GM18870 (cell line): ENCODE measurements at regions not wholly inside any gene's neighbourhood (a gene's known extent, or its start where the extent isn't known, plus 50 kb on each side); places are given as distances from the start of the nearest gene placed in this dataset.
"Not testable (repeated sequence)": the region's sequence is repeated elsewhere in the genome, so short reads cannot be mapped to it uniquely, and the experiment has no call there.

Experiments used
- ATAC-seq: cut with Tn5 transposase; IDR thresholded peaks from one replicate; pipeline ENCODE4 v1.9.1; 2021; ENCODE audit warnings: moderate library complexity; ENCODE audit not compliant: unreplicated experiment

DNA sequence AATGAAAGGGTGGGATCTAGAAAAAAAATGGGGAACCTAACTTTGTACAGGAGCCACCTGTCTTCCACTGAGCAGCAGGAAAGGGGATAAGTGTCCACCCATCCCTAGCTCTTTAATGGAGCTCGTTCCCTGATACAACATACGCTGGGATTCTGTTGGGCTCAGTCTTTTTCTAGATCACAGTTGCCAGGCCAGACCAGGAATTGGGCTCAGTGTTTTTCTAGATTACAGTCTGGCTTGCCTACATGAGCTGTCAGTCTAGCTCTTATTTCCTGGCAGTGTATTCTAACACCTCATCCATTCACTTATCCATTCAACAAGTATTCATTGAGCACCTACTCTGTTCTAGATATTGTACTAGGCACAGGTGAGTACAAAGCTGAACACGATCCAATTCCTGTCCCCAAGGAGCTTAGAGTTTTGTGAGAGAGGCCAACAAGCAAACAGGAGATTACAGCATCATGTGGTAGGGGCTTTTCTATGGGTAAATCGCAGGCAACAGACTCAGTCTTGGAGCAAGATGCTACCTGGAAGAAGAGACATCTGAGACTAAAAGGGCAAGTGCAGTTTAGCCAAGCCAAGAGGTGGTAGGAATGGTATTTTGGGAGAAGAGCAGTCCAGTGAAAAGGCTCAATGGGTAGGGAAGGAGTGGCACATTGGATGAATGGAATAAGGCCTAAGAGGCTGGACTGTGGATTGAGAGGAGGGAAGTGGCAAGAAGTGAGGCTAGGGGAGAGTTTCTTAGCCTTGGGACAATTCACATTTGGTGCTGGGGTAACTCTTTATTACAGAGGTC is 138.0 kb upstream of the HS3ST2 start:
- no peak for ATAC-seq

GRCh38 chr16:22677024-22677830 is 136.7 kb upstream of the HS3ST2 start:
- no peak for ATAC-seq

GRCh38 chr16:22678311-22678710 is 135.7 kb upstream of the HS3ST2 start:
- no peak for ATAC-seq

DNA sequence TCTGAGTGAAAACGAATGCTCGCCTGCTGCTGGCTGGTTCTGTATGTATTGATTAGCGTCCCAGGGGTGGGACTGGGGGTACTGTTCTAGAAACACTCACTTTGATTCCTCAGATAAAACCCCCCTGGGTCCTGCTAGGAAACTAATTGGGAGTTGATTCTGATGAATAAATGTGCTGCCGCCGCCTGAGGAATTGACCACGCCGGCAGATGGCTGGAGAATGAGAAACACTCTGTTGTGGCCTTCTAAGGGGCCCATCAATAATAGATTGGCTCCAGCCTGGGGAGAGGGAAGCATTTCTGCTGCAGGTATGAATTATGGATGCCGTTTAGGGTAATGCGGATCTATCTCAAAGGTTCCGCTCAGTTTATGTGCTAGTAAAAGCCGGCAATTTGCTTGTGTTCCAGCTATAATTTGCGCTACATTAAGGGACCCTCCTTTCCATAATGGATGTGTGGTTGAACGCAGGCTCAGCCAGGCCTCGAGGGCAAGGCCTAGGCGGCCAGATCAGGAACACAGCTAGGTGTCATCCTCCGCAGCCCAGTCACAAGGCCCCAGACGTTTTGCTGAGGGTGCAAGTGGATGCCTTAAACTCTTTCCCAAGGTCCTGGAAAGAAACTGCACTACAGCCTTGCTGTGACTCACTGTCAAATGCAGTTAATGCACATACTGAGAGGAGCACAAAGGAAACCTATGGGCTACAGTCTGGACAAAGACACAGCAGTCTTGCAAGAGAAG is 132.2 kb upstream of the HS3ST2 start:
- ATAC-seq, result no peak

GRCh38 chr16:22683258-22683657 is 130.7 kb upstream of the HS3ST2 start:
- no peak for ATAC-seq

DNA sequence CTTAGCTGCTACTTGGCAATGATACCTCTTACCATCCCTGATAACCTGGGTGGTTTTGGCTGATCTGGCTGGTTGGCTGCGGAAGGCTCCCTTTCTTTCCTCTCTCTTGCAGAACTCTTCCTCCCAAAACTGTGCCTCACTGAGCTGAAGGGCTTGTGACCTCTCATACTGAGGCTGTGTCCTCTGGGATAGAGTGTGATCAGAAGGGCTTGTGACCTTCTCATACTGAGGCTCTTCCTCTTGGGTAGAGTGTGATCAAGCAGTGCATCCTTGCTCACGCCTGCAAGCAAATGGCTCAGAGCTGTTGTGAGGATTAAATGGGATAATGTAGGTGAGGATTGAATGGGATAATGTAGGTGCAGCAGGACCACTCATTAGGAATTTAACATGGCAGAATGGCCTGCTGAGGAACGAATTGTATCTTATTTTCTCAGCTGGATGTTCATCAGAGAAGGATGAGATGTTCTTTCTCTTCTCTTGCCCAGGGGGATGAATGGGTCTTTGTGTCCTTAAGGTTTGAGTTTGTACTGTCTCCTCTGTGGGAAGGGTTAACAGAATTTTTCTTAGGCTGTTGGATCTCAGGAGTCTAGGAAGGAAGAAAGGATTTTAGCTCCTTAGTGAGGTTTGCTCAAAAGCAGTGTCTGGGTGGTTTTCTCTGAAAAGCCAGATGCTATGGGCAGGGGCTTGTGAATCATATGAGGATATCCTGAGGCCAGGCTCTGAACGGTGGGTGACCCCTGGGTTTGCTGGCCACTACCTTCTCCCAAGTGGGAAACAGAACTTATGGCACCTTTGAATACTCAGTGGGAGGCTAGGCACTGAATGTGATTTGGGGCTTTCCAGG is 130.0 kb upstream of the HS3ST2 start:
- no peak for ATAC-seq

DNA sequence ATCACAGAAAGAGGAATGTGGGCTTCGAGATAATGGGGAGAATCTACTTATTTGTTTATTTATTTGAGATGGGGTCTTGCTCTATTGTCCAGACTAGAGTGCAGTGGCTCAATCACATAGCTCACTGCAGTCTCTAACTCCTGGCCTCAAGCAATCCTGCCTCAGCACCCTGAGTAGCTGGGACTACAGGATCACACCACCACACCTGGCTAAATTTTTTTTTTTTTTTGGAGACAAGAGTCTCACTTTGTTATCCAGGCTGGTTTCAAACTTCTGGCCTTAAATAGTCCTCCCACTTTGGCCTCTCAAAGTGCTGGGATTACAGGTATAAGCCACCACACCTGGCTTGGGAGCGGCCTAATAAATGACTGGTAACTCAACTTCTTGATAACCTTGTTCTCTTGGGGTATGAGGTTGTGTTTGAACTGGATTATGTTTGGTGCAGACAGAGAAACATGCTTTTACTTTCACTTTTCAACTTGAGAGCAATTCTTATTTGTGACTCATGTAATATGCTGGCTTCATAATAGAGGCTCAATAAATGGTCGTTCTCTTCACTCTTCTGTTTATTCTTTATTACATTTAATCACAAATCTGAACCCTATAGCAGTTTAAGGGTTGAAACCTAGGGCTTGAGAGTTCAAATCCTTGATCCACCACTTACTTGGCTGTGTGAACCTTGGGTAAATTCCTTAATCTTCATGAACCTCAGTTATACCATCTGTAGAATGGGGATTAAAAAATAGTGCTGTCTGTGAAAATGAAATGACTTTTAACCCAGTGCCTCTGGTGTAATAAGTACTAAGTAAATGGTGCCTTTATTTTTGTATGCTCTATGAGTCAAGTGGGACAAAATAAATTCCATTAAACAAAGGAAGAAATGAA is 129.1 kb upstream of the HS3ST2 start:
- no peak for ATAC-seq

DNA sequence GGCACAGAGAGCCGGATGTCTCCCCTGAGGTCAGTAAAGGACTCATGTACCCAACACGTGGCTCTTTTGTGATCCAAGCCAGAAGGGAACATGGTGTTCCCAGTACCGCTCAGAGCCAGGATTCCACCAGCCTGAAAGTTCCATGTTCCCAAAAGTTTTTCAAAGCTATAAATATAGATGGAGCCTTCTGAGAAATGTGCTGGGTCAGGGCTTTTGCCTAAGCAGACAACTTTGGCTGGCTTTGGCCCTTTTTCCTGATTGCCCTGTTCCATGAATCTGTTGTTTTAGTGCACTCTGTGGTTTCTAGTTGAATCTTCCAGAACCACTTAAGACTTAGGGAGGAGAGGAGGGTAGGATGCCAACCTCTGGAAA is 128.5 kb upstream of the HS3ST2 start:
- no peak for ATAC-seq

DNA sequence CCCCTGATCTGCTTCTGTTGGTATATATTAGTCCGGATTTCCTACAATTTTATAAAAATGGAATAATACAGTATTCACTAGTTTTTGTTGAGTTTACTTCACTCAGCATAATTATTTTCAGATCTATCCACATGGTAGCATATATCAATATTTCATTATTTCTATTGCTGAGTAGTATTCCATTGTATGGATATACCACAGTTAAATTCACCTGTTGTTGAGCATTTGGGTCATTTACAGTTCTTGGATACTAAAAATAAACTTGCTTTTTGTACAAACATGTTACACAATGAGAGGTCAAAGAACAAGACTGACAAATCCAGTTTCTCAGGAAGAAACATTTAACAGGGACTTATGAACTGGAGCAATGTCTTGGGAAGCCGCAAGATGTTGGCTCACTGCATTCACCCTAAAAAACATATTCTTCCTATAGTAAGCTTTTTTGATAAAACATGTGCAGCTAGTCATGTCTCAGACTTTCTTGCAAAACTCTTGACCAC is 126.9 kb upstream of the HS3ST2 start:
- no peak for ATAC-seq

- ATAC-seq, result no peak
These were observed 125.5 kb upstream of the HS3ST2 start for GRCh38 chr16:22688463-22688862.

DNA sequence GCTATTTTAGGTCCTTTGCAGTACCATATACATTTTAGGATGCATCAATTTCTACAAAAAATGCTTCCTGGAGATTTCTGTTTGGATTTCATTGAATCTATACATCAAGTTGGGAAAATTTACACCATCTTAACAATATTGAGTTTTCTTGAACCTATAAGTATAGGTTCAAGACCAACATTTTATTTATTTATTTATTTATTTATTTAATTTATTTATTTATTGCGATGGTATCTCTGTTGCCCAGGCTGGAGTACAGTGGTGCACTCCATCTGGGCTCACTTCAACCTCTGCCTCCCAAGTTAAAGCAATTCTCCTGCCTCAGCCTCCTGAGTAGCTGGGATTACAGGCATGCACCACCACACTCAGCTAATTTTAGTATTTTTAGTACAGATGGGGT is 125.0 kb upstream of the HS3ST2 start:
- ATAC-seq, result no peak

DNA sequence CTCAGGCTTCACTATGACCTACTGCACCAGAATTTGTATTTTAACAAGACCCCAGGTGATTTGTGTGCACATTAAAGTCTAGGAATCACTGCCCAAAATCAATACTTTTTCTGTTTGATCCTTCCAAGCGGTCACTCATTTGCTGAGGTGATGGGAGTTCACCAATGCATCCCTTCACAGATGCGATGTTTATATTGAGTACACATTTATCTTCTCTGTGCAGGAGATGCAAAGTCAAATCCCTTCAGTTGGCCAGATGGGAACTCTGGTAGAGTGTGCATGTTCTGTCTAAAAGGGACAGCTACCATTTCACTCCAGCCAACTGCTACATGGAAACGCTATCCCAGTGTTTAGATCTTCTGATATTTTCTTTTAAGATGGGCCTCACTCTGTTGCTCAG is 122.6 kb upstream of the HS3ST2 start:
- ATAC-seq, result no peak

- no peak for ATAC-seq
These were observed 121.9 kb upstream of the HS3ST2 start for GRCh38 chr16:22692034-22692433.

GRCh38 chr16:22692916-22693637 is 120.9 kb upstream of the HS3ST2 start:
- ATAC-seq, result no peak

DNA sequence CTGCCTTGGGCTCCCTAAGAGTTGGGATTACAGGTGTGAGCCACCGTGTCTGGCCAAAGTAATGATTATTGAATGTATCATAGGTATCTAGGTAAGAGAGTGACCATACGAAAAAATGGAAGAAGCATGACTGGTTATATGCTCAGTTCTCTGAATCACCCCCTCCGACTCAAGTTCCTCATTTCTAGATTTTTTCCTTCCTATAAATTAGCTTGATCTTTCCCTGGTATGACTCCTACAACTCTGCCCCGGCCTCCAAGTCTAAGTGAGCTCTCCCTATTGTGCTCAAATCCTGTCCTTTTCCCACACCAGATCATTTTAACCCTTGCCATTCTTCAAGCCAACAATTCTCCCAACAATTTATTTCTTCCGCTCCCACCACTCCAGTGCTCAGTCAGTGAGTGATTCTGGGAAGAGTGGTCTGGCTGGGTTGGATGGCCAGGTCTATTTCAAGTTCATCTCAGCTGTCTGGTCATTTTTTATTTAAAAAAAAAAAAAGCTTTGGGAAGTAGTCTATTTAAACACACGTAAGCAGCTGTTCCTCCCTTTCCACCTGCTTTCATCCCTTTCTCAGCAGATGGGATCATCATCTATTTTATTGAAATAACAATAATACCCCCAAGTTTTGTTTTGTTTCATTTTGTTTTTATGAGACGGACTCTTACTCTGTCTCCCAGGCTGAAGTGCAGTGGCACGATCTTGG is 120.2 kb upstream of the HS3ST2 start:
- no peak for ATAC-seq

DNA sequence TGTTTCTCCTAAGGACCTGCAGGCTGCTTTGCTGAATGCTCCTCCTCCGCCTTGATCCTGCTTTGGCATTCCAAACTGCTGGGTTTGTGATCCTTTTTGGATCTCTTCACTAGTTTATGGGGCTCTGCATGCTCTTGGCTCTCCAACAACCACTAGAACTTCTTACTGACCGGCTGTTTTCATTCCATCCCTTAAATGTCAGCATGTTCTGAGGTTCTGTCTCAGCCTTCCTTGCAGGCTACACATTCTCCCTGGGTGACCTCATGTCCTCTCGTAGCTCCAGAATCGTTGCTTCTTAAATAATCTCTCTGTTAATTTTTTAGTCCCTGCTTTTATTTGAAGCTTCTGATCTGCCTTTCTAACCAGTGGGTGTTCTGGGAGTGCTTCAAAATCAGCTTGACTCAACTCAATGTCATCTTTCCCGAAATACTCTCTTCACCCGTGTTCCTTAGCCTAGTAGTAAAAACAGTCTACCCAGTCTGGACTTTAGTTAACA is 119.0 kb upstream of the HS3ST2 start:
- no peak for ATAC-seq

DNA sequence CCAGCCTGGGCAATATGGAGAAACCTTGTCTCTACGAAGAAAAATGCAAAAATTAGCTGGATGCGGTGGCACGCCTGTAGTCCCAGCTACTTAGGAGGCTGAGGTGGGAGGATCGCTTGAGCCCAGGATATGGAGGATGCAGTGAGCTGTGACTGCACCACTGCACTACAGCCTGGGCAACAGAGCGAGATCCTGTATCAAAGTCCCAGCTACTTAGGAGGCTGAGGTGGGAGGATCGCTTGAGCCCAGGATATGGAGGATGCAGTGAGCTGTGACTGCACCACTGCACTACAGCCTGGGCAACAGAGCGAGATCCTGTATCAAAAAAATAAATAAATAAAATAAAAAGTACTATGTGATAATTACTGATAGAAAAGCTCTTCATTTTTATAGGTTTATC is 118.2 kb upstream of the HS3ST2 start:
- not testable (repeated sequence) for ATAC-seq

DNA sequence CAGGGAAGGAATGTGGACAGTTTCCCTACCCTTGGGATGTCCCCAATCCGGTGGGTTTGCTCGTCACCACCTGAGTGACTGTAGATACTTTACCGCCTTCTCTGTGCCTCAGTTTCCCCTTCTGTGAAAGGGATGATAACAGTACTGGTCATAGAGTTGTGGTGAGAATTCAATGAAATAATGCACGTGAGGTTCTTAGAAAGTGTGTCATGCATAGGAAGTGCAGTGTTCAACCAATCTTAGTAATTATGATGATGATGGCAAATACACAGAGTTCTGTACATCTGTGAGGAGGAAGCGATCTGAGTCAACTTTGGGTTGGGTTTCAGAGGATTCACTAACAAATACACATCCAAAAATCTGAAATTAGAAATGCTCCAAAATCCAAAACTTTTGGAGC is 114.6 kb upstream of the HS3ST2 start:
- no peak for ATAC-seq
